ENCODE measurements at regions not wholly inside any gene's neighbourhood (a gene's known extent, or its start where the extent isn't known, plus 50 kb on each side); places are given as distances from the start of the nearest gene placed in this dataset.

DNA sequence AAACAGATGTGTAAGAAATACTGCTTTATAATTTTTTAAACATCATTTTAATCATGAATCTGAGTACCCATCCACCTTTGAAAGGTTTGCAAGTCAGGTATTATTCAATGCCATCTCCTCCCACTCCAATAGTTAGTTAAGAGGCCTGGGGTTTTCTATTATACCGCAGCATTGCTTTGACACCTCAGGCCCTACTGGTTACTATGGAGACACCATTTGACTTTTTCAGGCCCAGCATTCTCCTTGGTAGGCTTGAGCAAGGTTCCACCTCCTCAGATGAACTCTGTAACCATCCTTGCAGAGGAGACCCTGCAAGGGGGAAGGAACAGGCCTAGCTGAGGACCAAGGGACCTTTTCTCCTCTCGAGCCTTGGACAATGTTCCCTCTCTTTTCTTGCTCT lies 326.9 kb upstream of the NPSR1 start:
- TF ChIP-seq NFIC (IDR thresholded peaks at IDR 0.05) (no peak), YY1 (IDR thresholded peaks at IDR 0.05; ENCODE audit: low read depth) (no peak), RAD21 (IDR thresholded peaks at IDR 0.05; ENCODE audit: low read depth) (no peak), EGR1 (IDR thresholded peaks at IDR 0.05) (no peak)
